ENCODE measurements at regions not wholly inside any gene's neighbourhood (a gene's known extent, or its start where the extent isn't known, plus 50 kb on each side); places are given as distances from the start of the nearest gene placed in this dataset.

GRCh38 chr3:166110102-166110501 lies 272.9 kb upstream of the BCHE start:
- Histone ChIP-seq H2BK15ac (ENCODE audit: low read length) (no peak overlapping the region), H3K4me1 (ENCODE audit: control insufficient read depth in 2 of 2, insufficient read depth in 1 of 2, low read depth in 1 of 2, low read length in 2 of 2) (no peaks in the 10 kb centered on the region), H2BK12ac (ENCODE audit: low read length) (no peak overlapping the region), H3K9me3 (replicated peaks in 1 of 2; ENCODE audit: control insufficient read depth in 2 of 2, insufficient read depth in 1 of 2, low read depth in 1 of 2, low read length in 2 of 2) (no peaks in the 10 kb centered on the region), H2BK5ac (ENCODE audit: low read length) (no peak overlapping the region), H3K27ac (replicated peaks; ENCODE audit: low read length) (no peak overlapping the region), H3K23ac (ENCODE audit: low read depth, low read length, poor library complexity) (no peak overlapping the region), H3K36me3 (replicated peaks in 1 of 2; ENCODE audit: control insufficient read depth in 2 of 2, insufficient read depth in 2 of 2, low read length in 2 of 2) (no peaks in the 10 kb centered on the region), H3K14ac (ENCODE audit: low read length) (no peak overlapping the region), H3K4me3 (ENCODE audit: low read length in 2 of 2) (no peak overlapping the region), H3K18ac (ENCODE audit: low read length) (no peak overlapping the region), H3K79me1 (ENCODE audit: low read depth, low read length) (no peaks in the 10 kb centered on the region), H2AK5ac (ENCODE audit: low read depth, low read length) (no peak overlapping the region), H4K91ac (ENCODE audit: low read depth, low read length, poor library complexity) (no peak overlapping the region), H3K27me3 (ENCODE audit: control insufficient read depth in 3 of 3, insufficient read depth in 3 of 3, low read depth in 1 of 3, low read length in 3 of 3) (no peaks in the 10 kb centered on the region), H2BK120ac (ENCODE audit: low read depth, low read length) (no peak overlapping the region), H4K8ac (ENCODE audit: low read depth, low read length) (no peak overlapping the region), H3K4ac (ENCODE audit: low read length) (no peak overlapping the region), H3K4me2 (ENCODE audit: insufficient read depth, low read length, poor library complexity, severe bottlenecking) (no peak overlapping the region), H3K9ac (ENCODE audit: low read depth, low read length, poor library complexity) (no peak overlapping the region), H2AFZ (ENCODE audit: low read length) (no peak overlapping the region)
- WGBS, 2 donors (ENCODE audit: extremely low coverage in 2 of 2, insufficient read length in 2 of 2, insufficient replicate concordance in 1 of 2), result no CpG with 5 or more reads among the region's 3 CpGs
- DNase-seq (ENCODE audit: low spot score), result no peak

- H2BK5ac ChIP-seq (ENCODE audit: low read length), result no peak overlapping the region
- H2BK15ac ChIP-seq (ENCODE audit: low read length), result no peak overlapping the region
These were observed 267.7 kb upstream of the BCHE start for GRCh38 chr3:166104938-166105337.

GRCh38 chr3:166100730-166101129 lies 263.5 kb upstream of the BCHE start:
- no peak overlapping the region for H4K8ac ChIP-seq (ENCODE audit: low read depth, low read length)
- no peak overlapping the region for H3K4me3 ChIP-seq (ENCODE audit: low read length in 2 of 2)
- H2BK15ac ChIP-seq (ENCODE audit: low read length), result no peak overlapping the region
- no peaks in the 10 kb centered on the region for H3K4me1 ChIP-seq (ENCODE audit: control insufficient read depth in 2 of 2, insufficient read depth in 1 of 2, low read depth in 1 of 2, low read length in 2 of 2)
- no peak overlapping the region for H2BK5ac ChIP-seq (ENCODE audit: low read length)
- H3K14ac ChIP-seq (ENCODE audit: low read length), result no peak overlapping the region
- no peak overlapping the region for H3K4me2 ChIP-seq (ENCODE audit: insufficient read depth, low read length, poor library complexity, severe bottlenecking)
- H3K9ac ChIP-seq (ENCODE audit: low read depth, low read length, poor library complexity), result no peak overlapping the region
- no peak overlapping the region for H2BK12ac ChIP-seq (ENCODE audit: low read length)
- H3K9me3 ChIP-seq (replicated peaks in 1 of 2; ENCODE audit: control insufficient read depth in 2 of 2, insufficient read depth in 1 of 2, low read depth in 1 of 2, low read length in 2 of 2), result no peaks in the 10 kb centered on the region
- DNase-seq (ENCODE audit: low spot score), result no peak
- no peaks in the 10 kb centered on the region for H3K79me1 ChIP-seq (ENCODE audit: low read depth, low read length)
- no peaks in the 10 kb centered on the region for H3K27me3 ChIP-seq (ENCODE audit: control insufficient read depth in 3 of 3, insufficient read depth in 3 of 3, low read depth in 1 of 3, low read length in 3 of 3)
- H4K91ac ChIP-seq (ENCODE audit: low read depth, low read length, poor library complexity), result no peak overlapping the region
- no peak overlapping the region for H3K23ac ChIP-seq (ENCODE audit: low read depth, low read length, poor library complexity)
- H2AFZ ChIP-seq (ENCODE audit: low read length), result no peak overlapping the region
- H3K18ac ChIP-seq (ENCODE audit: low read length), result no peak overlapping the region
- no peak overlapping the region for H3K4ac ChIP-seq (ENCODE audit: low read length)
- no CpG with 5 or more reads among the region's 1 CpG for WGBS, 2 donors (ENCODE audit: extremely low coverage in 2 of 2, insufficient read length in 2 of 2, insufficient replicate concordance in 1 of 2)
- H2BK120ac ChIP-seq (ENCODE audit: low read depth, low read length), result no peak overlapping the region
- H3K36me3 ChIP-seq (replicated peaks in 1 of 2; ENCODE audit: control insufficient read depth in 2 of 2, insufficient read depth in 2 of 2, low read length in 2 of 2), result no peaks in the 10 kb centered on the region
- H3K27ac ChIP-seq (replicated peaks; ENCODE audit: low read length), result no peak overlapping the region
- no peak overlapping the region for H2AK5ac ChIP-seq (ENCODE audit: low read depth, low read length)

More at GRCh38 chr3:166104938-166105337, 267.7 kb upstream of the BCHE start:
- DNase-seq (ENCODE audit: low spot score), result no peak
- no peak overlapping the region for H3K4me2 ChIP-seq (ENCODE audit: insufficient read depth, low read length, poor library complexity, severe bottlenecking)
- no peak overlapping the region for H4K91ac ChIP-seq (ENCODE audit: low read depth, low read length, poor library complexity)
- H3K4me3 ChIP-seq (ENCODE audit: low read length in 2 of 2), result no peak overlapping the region
- no peak overlapping the region for H2BK120ac ChIP-seq (ENCODE audit: low read depth, low read length)
- no peak overlapping the region for H3K23ac ChIP-seq (ENCODE audit: low read depth, low read length, poor library complexity)
- H3K27me3 ChIP-seq (ENCODE audit: control insufficient read depth in 3 of 3, insufficient read depth in 3 of 3, low read depth in 1 of 3, low read length in 3 of 3), result no peaks in the 10 kb centered on the region
- H2AFZ ChIP-seq (ENCODE audit: low read length), result peak overlapping the region; percentile 57
- H4K8ac ChIP-seq (ENCODE audit: low read depth, low read length), result no peak overlapping the region
- no peak overlapping the region for H3K27ac ChIP-seq (replicated peaks; ENCODE audit: low read length)
- no peak overlapping the region for H3K18ac ChIP-seq (ENCODE audit: low read length)
- H3K14ac ChIP-seq (ENCODE audit: low read length), result no peak overlapping the region
- no peaks in the 10 kb centered on the region for H3K79me1 ChIP-seq (ENCODE audit: low read depth, low read length)
- no peak overlapping the region for H2BK12ac ChIP-seq (ENCODE audit: low read length)
- no peaks in the 10 kb centered on the region for H3K36me3 ChIP-seq (replicated peaks in 1 of 2; ENCODE audit: control insufficient read depth in 2 of 2, insufficient read depth in 2 of 2, low read length in 2 of 2)
- no peak overlapping the region for H2AK5ac ChIP-seq (ENCODE audit: low read depth, low read length)
- no peak overlapping the region for H3K9ac ChIP-seq (ENCODE audit: low read depth, low read length, poor library complexity)
- H3K4me1 ChIP-seq (ENCODE audit: control insufficient read depth in 2 of 2, insufficient read depth in 1 of 2, low read depth in 1 of 2, low read length in 2 of 2), result no peaks in the 10 kb centered on the region
- no peaks in the 10 kb centered on the region for H3K9me3 ChIP-seq (replicated peaks in 1 of 2; ENCODE audit: control insufficient read depth in 2 of 2, insufficient read depth in 1 of 2, low read depth in 1 of 2, low read length in 2 of 2)
- H3K4ac ChIP-seq (ENCODE audit: low read length), result no peak overlapping the region

- H2BK15ac ChIP-seq (ENCODE audit: low read length), result no peak overlapping the region
- no peak overlapping the region for H3K23ac ChIP-seq (ENCODE audit: low read depth, low read length, poor library complexity)
- H3K14ac ChIP-seq (ENCODE audit: low read length), result no peak overlapping the region
- no peak overlapping the region for H4K8ac ChIP-seq (ENCODE audit: low read depth, low read length)
- H3K9ac ChIP-seq (ENCODE audit: low read depth, low read length, poor library complexity), result no peak overlapping the region
- WGBS, 2 donors (ENCODE audit: extremely low coverage in 2 of 2, insufficient read length in 2 of 2, insufficient replicate concordance in 1 of 2), result no CpG with 5 or more reads among the region's 3 CpGs
- no peaks in the 10 kb centered on the region for H3K27me3 ChIP-seq (ENCODE audit: control insufficient read depth in 3 of 3, insufficient read depth in 3 of 3, low read depth in 1 of 3, low read length in 3 of 3)
- H3K27ac ChIP-seq (replicated peaks; ENCODE audit: low read length), result no peak overlapping the region
- no peak overlapping the region for H3K4me2 ChIP-seq (ENCODE audit: insufficient read depth, low read length, poor library complexity, severe bottlenecking)
- H2BK120ac ChIP-seq (ENCODE audit: low read depth, low read length), result no peak overlapping the region
- H4K91ac ChIP-seq (ENCODE audit: low read depth, low read length, poor library complexity), result no peak overlapping the region
- no peak overlapping the region for H3K4ac ChIP-seq (ENCODE audit: low read length)
- no peaks in the 10 kb centered on the region for H3K36me3 ChIP-seq (replicated peaks in 1 of 2; ENCODE audit: control insufficient read depth in 2 of 2, insufficient read depth in 2 of 2, low read length in 2 of 2)
- no peak overlapping the region for H2BK12ac ChIP-seq (ENCODE audit: low read length)
- H2AFZ ChIP-seq (ENCODE audit: low read length), result no peak overlapping the region
- no peak overlapping the region for H2AK5ac ChIP-seq (ENCODE audit: low read depth, low read length)
- no peak for DNase-seq (ENCODE audit: low spot score)
- H3K4me1 ChIP-seq (ENCODE audit: control insufficient read depth in 2 of 2, insufficient read depth in 1 of 2, low read depth in 1 of 2, low read length in 2 of 2), result no peaks in the 10 kb centered on the region
- H2BK5ac ChIP-seq (ENCODE audit: low read length), result no peak overlapping the region
- H3K9me3 ChIP-seq (replicated peaks in 1 of 2; ENCODE audit: control insufficient read depth in 2 of 2, insufficient read depth in 1 of 2, low read depth in 1 of 2, low read length in 2 of 2), result no peaks in the 10 kb centered on the region
- no peak overlapping the region for H3K4me3 ChIP-seq (ENCODE audit: low read length in 2 of 2)
- no peak overlapping the region for H3K18ac ChIP-seq (ENCODE audit: low read length)
- H3K79me1 ChIP-seq (ENCODE audit: low read depth, low read length), result no peaks in the 10 kb centered on the region
These were observed 252.4 kb upstream of the BCHE start for GRCh38 chr3:166089575-166089974.
